CD14-positive monocyte (primary cell): ENCODE measurements at regions not wholly inside any gene's neighbourhood (a gene's known extent, or its start where the extent isn't known, plus 50 kb on each side); places are given as distances from the start of the nearest gene placed in this dataset.
A peak's percentile ranks its signal among the peaks of the same experiment; 100 is the strongest.

Experiments
- DNase-seq, 3 donors: peaks; one replicate each; pipeline ENCODE4 v3.0.0-alpha.2; 2011 to 2022
- H2AFZ ChIP-seq: 2 replicates; pipeline ENCODE4 v1.6.0; 2012; ENCODE audit warnings: mild to moderate bottlenecking, low read depth, low read length, inconsistent platforms; ENCODE audit not compliant: insufficient read depth, poor library complexity, severe bottlenecking
- H3K27ac ChIP-seq, 2 donors: 1 replicate in 1 of 2; 2 replicates in 1 of 2; pipeline ENCODE4 v1.5.1; 2012 to 2013; ENCODE audit warnings: low read length in 2 of 2, control low read depth in 1 of 2, inconsistent platforms in 1 of 2, low read depth in 1 of 2, mild to moderate bottlenecking in 1 of 2
- H3K27me3 ChIP-seq, 2 donors: one replicate each; pipeline versions ENCODE4 v1.6.0 to v1.6.1; 2011 to 2013; ENCODE audit warnings: low read length in 2 of 2; ENCODE audit not compliant: control insufficient read depth in 2 of 2, insufficient read depth in 2 of 2
- H3K36me3 ChIP-seq, 2 donors: replicated peaks in 1 of 2; 1 replicate in 1 of 2; 2 replicates in 1 of 2; pipeline versions ENCODE4 v1.5.1 to v1.6.1; 2012 to 2013; ENCODE audit warnings: low read length in 2 of 2, control low read depth in 1 of 2, inconsistent platforms in 1 of 2, mild to moderate bottlenecking in 1 of 2; ENCODE audit not compliant: insufficient read depth in 2 of 2, control insufficient read depth in 1 of 2
- H3K4me1 ChIP-seq, 2 donors: 1 replicate in 1 of 2; 2 replicates in 1 of 2; pipeline versions ENCODE4 v1.5.1 to v1.6.1; 2012 to 2013; ENCODE audit warnings: low read length in 2 of 2, control low read depth in 1 of 2, inconsistent platforms in 1 of 2, mild to moderate bottlenecking in 1 of 2, moderate library complexity in 1 of 2; ENCODE audit not compliant: insufficient read depth in 2 of 2, control insufficient read depth in 1 of 2
- H3K4me2 ChIP-seq: replicated peaks from 2 replicates; pipeline ENCODE3; 2012; ENCODE audit warnings: low read length, moderate library complexity, mild to moderate bottlenecking; ENCODE audit not compliant: poor library complexity, severe bottlenecking; ENCODE audit errors: extremely low read depth
- H3K4me3 ChIP-seq, 3 experiments: fragments of 200-600 bp in 1 of 3; sonication (generic) in 1 of 3; replicated peaks in 1 of 3; 1 replicate in 2 of 3; 2 replicates in 1 of 3; pipeline ENCODE4 v1.5.1; 2011 to 2013; ENCODE audit warnings: low read length in 3 of 3, mild to moderate bottlenecking in 3 of 3, control low read depth in 2 of 3, low read depth in 2 of 3, inconsistent platforms in 1 of 3, moderate library complexity in 1 of 3
- H3K79me2 ChIP-seq: 2 replicates; pipeline ENCODE4 v1.6.0; 2012; ENCODE audit warnings: mild to moderate bottlenecking, control low read depth, inconsistent platforms, low read length, moderate library complexity; ENCODE audit not compliant: insufficient read depth
- H3K9ac ChIP-seq: 2 replicates; pipeline ENCODE4 v1.6.0; 2017; ENCODE audit warnings: low read length, mild to moderate bottlenecking; ENCODE audit not compliant: insufficient read depth, poor library complexity, severe bottlenecking
- H3K9me3 ChIP-seq, 2 donors: replicated peaks in 1 of 2; 1 replicate in 1 of 2; 2 replicates in 1 of 2; pipeline versions ENCODE4 v1.5.1 to v1.6.1; 2012 to 2013; ENCODE audit warnings: low read length in 2 of 2, control low read depth in 1 of 2; ENCODE audit not compliant: control insufficient read depth in 1 of 2, insufficient read depth in 1 of 2
- H4K20me1 ChIP-seq: 2 replicates; pipeline ENCODE4 v1.6.0; 2012; ENCODE audit warnings: mild to moderate bottlenecking, low read length, control low read depth, moderate library complexity; ENCODE audit not compliant: insufficient read depth
- H3K27ac Mint-ChIP-seq, 7 donors: one replicate each; pipeline ENCODE4 v1.8.0; 2020; ENCODE audit warnings: mild to moderate bottlenecking in 7 of 7, mixed read lengths in 7 of 7, moderate library complexity in 6 of 7, inconsistent platforms in 2 of 7
- H3K27me3 Mint-ChIP-seq, 3 donors: one replicate each; pipeline ENCODE4 v1.8.0; 2021 to 2022; ENCODE audit warnings: low read depth in 3 of 3, mild to moderate bottlenecking in 3 of 3, mixed read lengths in 3 of 3, moderate library complexity in 3 of 3, inconsistent platforms in 1 of 3
- H3K36me3 Mint-ChIP-seq, 2 donors: one replicate each; pipeline ENCODE4 v1.8.0; 2020; ENCODE audit warnings: mixed read lengths in 2 of 2, inconsistent platforms in 1 of 2, mild to moderate bottlenecking in 1 of 2
- H3K4me1 Mint-ChIP-seq: one replicate; pipeline ENCODE4 v1.8.0; 2020; ENCODE audit warnings: mild to moderate bottlenecking, mixed read lengths
- H3K4me3 Mint-ChIP-seq, 2 donors: one replicate each; pipeline ENCODE4 v1.8.0; 2020; ENCODE audit warnings: mild to moderate bottlenecking in 2 of 2, mixed read lengths in 2 of 2, moderate library complexity in 1 of 2
- H3K9me3 Mint-ChIP-seq, 7 donors: one replicate each; pipeline ENCODE4 v1.8.0; 2020 to 2022; ENCODE audit warnings: mixed read lengths in 7 of 7, mild to moderate bottlenecking in 6 of 7, moderate library complexity in 6 of 7, inconsistent platforms in 2 of 7
- CTCF ChIP-seq: fragments of 200-600 bp; IDR thresholded peaks from one replicate; pipeline ENCODE4 v1.8.0; 2022; ENCODE audit warnings: antibody characterized with exemption, mild to moderate bottlenecking
- WGBS: methylation state at CpG from one replicate; pipeline ENCODE4 v1.1.5; 2013; ENCODE audit warnings: missing lambda C conversion rate; ENCODE audit not compliant: insufficient coverage; 5-methylcytosine and 5-hydroxymethylcytosine counted together
- intact Hi-C, 2 donors: fragments of 100-400 bp; cut with micrococcal nuclease; formaldehyde crosslinking; loops; one replicate each; pipeline versions ENCODE4 v1.15.0 to v1.15.1; 2023

GRCh38 chr3:194843556-194843955, 157.9 kb downstream of the FAM43A start:
- H3K27me3 Mint-ChIP-seq = peaks cover 0 to 4% (median 3%) of the 10 kb centered on the region in 3 donors
- WGBS = 15% methylated on average over 6 of the region's 8 CpGs
- H3K4me1 Mint-ChIP-seq = peaks cover 14% of the 10 kb centered on the region
- Histone ChIP-seq H2AFZ (no peak overlapping the region), H3K79me2 (no peaks in the 10 kb centered on the region), H3K27ac (no peak overlapping the region), H4K20me1 (no peaks in the 10 kb centered on the region), H3K27me3 (no peaks in the 10 kb centered on the region), H3K4me2 (no peak overlapping the region), H3K9ac (no peak overlapping the region), H3K4me1 (peaks cover 9 to 16% of the 10 kb centered on the region in 2 donors), H3K9me3 (peaks cover 0 to 4% of the 10 kb centered on the region in 2 donors), H3K4me3 (no peak overlapping the region), H3K36me3 (no peaks in the 10 kb centered on the region)
- intact Hi-C loops = loop anchor here in 1 of 2 donors (10.0 kb wide), 1 partner anchor 51 kb away; no protein-coding TSS in a partner anchor
- DNase-seq = peak; percentile 39 to 71 (median 61)
- H3K9me3 Mint-ChIP-seq = peaks cover 0 to 8% (median 5%) of the 10 kb centered on the region in 7 donors
- no peak for TF ChIP-seq CTCF
- no peak overlapping the region for H3K4me3 Mint-ChIP-seq
- peak overlapping the region in 3 of 7 donors; percentile 4 to 33 (median 4) for H3K27ac Mint-ChIP-seq
- H3K36me3 Mint-ChIP-seq = no peaks in the 10 kb centered on the region

GRCh38 chr3:194844046-194844445, 158.4 kb downstream of the FAM43A start:
- TF ChIP-seq CTCF = no peak
- Mint-ChIP-seq H3K36me3 (no peaks in the 10 kb centered on the region), H3K4me3 (no peak overlapping the region), H3K27me3 (peaks cover 0 to 4% (median 3%) of the 10 kb centered on the region in 3 donors), H3K27ac (peak overlapping the region in 1 of 7 donors; percentile 33), H3K4me1 (peaks cover 14% of the 10 kb centered on the region), H3K9me3 (peaks cover 0 to 8% (median 5%) of the 10 kb centered on the region in 7 donors)
- Histone ChIP-seq H3K27ac (no peak overlapping the region), H3K4me3 (peak overlapping the region in 1 of 3 experiments; percentile 30), H3K36me3 (no peaks in the 10 kb centered on the region), H3K79me2 (no peaks in the 10 kb centered on the region), H3K27me3 (no peaks in the 10 kb centered on the region), H2AFZ (no peak overlapping the region), H3K4me1 (peaks cover 9 to 16% of the 10 kb centered on the region in 2 donors), H3K4me2 (no peak overlapping the region), H3K9me3 (peaks cover 0 to 4% of the 10 kb centered on the region in 2 donors), H4K20me1 (no peaks in the 10 kb centered on the region), H3K9ac (no peak overlapping the region)
- WGBS = 100% methylated on average over 2 of the region's 3 CpGs
- DNase-seq = no peak
- intact Hi-C loops = loop anchor here in 1 of 2 donors (10.0 kb wide), 1 partner anchor 51 kb away; no protein-coding TSS in a partner anchor
